PC-9 (cell line): ENCODE measurements at regions not wholly inside any gene's neighbourhood (a gene's known extent, or its start where the extent isn't known, plus 50 kb on each side); places are given as distances from the start of the nearest gene placed in this dataset.

Experiments used
- EZH2 ChIP-seq: fragments of 200-600 bp; sonication (generic); IDR thresholded peaks from 2 replicates; pipeline ENCODE4 v1.8.0; 2017; ENCODE audit warnings: antibody characterized with exemption, low read depth
- TF ChIP-seq, protein P1 (sequence below): fragments of 200-600 bp; sonication (generic); conservative IDR thresholded peaks from 2 replicates; pipeline ENCODE4 v1.6.1; 2017; ENCODE audit warnings: mixed run types, antibody characterized with exemption, mild to moderate bottlenecking, moderate library complexity

DNA sequence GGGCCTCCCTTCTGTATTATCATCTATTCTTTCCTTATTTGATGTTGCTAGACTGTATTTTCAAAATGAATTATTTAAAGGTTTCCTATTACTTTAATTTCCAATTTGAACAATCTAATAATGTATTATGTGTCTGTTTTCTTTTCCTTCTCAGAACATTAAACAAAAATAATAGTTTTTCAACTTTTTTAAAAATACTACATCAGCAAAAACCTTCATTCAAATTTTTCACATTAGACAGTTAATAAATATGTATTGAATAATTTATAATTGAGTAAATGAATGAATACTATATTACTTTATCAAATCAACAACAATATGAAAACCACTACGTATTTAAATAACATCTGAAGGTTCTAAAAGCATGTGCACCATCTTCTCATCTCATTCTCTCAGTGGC is 644.1 kb upstream of the SEMA3D start:
- TF ChIP-seq, protein P1, sequence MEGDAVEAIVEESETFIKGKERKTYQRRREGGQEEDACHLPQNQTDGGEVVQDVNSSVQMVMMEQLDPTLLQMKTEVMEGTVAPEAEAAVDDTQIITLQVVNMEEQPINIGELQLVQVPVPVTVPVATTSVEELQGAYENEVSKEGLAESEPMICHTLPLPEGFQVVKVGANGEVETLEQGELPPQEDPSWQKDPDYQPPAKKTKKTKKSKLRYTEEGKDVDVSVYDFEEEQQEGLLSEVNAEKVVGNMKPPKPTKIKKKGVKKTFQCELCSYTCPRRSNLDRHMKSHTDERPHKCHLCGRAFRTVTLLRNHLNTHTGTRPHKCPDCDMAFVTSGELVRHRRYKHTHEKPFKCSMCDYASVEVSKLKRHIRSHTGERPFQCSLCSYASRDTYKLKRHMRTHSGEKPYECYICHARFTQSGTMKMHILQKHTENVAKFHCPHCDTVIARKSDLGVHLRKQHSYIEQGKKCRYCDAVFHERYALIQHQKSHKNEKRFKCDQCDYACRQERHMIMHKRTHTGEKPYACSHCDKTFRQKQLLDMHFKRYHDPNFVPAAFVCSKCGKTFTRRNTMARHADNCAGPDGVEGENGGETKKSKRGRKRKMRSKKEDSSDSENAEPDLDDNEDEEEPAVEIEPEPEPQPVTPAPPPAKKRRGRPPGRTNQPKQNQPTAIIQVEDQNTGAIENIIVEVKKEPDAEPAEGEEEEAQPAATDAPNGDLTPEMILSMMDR: no peak
- no peak for TF ChIP-seq EZH2
